ENCODE measurements at regions not wholly inside any gene's neighbourhood (a gene's known extent, or its start where the extent isn't known, plus 50 kb on each side); places are given as distances from the start of the nearest gene placed in this dataset.

- DNase-seq (ENCODE audit: low read depth) = no peak
- H3K4me3 ChIP-seq (ENCODE audit: control insufficient read depth, low read depth, low read length) = no peak overlapping the region
- TF ChIP-seq, protein P1, sequence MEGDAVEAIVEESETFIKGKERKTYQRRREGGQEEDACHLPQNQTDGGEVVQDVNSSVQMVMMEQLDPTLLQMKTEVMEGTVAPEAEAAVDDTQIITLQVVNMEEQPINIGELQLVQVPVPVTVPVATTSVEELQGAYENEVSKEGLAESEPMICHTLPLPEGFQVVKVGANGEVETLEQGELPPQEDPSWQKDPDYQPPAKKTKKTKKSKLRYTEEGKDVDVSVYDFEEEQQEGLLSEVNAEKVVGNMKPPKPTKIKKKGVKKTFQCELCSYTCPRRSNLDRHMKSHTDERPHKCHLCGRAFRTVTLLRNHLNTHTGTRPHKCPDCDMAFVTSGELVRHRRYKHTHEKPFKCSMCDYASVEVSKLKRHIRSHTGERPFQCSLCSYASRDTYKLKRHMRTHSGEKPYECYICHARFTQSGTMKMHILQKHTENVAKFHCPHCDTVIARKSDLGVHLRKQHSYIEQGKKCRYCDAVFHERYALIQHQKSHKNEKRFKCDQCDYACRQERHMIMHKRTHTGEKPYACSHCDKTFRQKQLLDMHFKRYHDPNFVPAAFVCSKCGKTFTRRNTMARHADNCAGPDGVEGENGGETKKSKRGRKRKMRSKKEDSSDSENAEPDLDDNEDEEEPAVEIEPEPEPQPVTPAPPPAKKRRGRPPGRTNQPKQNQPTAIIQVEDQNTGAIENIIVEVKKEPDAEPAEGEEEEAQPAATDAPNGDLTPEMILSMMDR (conservative IDR thresholded peaks at IDR 0.05; ENCODE audit: control insufficient read depth, insufficient read depth, low read depth, low read length) = no peak
These were observed 153.7 kb upstream of the VSTM2B start for GRCh38 chr19:29372091-29372415.

- no peak for DNase-seq (ENCODE audit: low read depth)
- no peak overlapping the region for H3K4me3 ChIP-seq (ENCODE audit: control insufficient read depth, low read depth, low read length)
- TF ChIP-seq, protein P1 (conservative IDR thresholded peaks at IDR 0.05; ENCODE audit: control insufficient read depth, insufficient read depth, low read depth, low read length) = no peak
These were observed 153.3 kb upstream of the VSTM2B start for GRCh38 chr19:29372461-29372860.

GRCh38 chr19:29372921-29373797 lies 152.6 kb upstream of the VSTM2B start:
- TF ChIP-seq, protein P1 (conservative IDR thresholded peaks at IDR 0.05; ENCODE audit: control insufficient read depth, insufficient read depth, low read depth, low read length) = no peak
- no peak for DNase-seq (ENCODE audit: low read depth)
- H3K4me3 ChIP-seq (ENCODE audit: control insufficient read depth, low read depth, low read length) = no peak overlapping the region

GRCh38 chr19:29375429-29376119 lies 150.2 kb upstream of the VSTM2B start:
- DNase-seq (ENCODE audit: low read depth) = no peak
- TF ChIP-seq, protein P1 (conservative IDR thresholded peaks at IDR 0.05; ENCODE audit: control insufficient read depth, insufficient read depth, low read depth, low read length) = no peak
- no peak overlapping the region for H3K4me3 ChIP-seq (ENCODE audit: control insufficient read depth, low read depth, low read length)

- no peak overlapping the region for H3K4me3 ChIP-seq (ENCODE audit: control insufficient read depth, low read depth, low read length)
- DNase-seq (ENCODE audit: low read depth) = no peak
- TF ChIP-seq, protein P1 (conservative IDR thresholded peaks at IDR 0.05; ENCODE audit: control insufficient read depth, insufficient read depth, low read depth, low read length) = no peak
These were observed 148.9 kb upstream of the VSTM2B start for GRCh38 chr19:29376855-29377354.

DNA sequence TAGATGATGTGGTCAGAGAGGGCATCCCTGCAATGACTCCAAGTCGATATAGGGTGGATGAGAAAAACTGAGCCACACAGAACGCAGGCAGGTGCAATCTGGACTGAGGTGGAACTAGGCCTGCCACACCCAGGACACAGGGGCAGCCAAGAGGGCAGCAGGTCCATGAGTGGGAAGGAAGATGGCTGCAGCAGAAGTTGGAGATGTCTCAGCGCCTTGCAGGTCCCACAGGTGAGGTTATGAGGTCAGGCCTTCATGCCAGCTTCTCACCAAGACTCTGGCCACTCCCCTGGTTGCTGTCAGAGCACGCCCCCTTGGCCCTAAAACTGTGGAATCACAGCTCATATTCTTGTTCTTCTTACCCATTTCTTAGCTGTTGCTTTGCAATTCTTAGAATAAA lies 147.7 kb upstream of the VSTM2B start:
- H3K4me3 ChIP-seq (ENCODE audit: control insufficient read depth, low read depth, low read length) = no peak overlapping the region
- no peak for DNase-seq (ENCODE audit: low read depth)
- TF ChIP-seq, protein P1 (conservative IDR thresholded peaks at IDR 0.05; ENCODE audit: control insufficient read depth, insufficient read depth, low read depth, low read length) = no peak
